22Rv1 (cell line): ENCODE measurements at regions not wholly inside any gene's neighbourhood (a gene's known extent, or its start where the extent isn't known, plus 50 kb on each side); places are given as distances from the start of the nearest gene placed in this dataset.

Experiments used
- H3K27ac ChIP-seq: fragments of 450-650 bp; 2 replicates; pipeline ENCODE4 v1.5.1; 2017
- ZFX ChIP-seq: fragments of 450-650 bp; IDR thresholded peaks from 2 replicates; pipeline ENCODE4 v1.6.1; 2017; ENCODE audit warnings: antibody characterized with exemption, borderline replicate concordance
- TF ChIP-seq, protein P1 (sequence below): fragments of 450-650 bp; IDR thresholded peaks from 2 replicates; pipeline ENCODE4 v1.5.1; 2017; ENCODE audit warnings: mild to moderate bottlenecking

DNA sequence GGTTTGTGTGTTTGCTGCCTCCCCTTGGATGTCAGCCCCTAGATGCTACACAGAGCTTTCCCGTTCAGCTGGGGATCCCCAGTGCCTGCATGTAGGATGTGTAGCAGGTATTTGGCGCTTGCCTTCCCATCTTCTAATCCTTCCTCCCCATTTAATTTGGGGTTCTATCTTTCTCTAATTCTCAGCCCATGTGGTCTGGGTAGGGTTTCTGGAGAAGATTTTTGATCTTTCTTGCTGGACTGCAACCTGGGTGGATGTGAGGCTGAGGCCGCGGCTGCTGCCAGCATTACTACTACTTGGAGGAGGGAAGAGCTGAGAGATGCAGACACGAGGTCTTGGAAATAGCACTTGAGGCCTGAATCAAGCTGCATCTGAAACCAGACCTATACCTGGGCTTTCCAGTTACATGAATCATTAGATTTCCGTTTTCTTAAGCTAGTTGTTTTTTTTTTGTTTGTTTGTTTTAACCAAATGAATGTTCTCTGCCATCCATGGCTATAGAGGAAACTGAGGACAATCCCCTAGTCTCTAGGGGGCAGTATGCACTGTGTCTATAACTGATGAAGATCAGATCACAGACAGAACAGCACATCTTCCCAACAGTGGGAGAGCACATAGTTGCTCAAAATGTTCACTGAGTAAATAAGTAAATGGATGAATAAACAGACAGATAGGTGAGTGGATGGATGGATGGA, 178.6 kb downstream of the FGF18 start:
- H3K27ac ChIP-seq = no peak overlapping the region
- TF ChIP-seq, protein P1, sequence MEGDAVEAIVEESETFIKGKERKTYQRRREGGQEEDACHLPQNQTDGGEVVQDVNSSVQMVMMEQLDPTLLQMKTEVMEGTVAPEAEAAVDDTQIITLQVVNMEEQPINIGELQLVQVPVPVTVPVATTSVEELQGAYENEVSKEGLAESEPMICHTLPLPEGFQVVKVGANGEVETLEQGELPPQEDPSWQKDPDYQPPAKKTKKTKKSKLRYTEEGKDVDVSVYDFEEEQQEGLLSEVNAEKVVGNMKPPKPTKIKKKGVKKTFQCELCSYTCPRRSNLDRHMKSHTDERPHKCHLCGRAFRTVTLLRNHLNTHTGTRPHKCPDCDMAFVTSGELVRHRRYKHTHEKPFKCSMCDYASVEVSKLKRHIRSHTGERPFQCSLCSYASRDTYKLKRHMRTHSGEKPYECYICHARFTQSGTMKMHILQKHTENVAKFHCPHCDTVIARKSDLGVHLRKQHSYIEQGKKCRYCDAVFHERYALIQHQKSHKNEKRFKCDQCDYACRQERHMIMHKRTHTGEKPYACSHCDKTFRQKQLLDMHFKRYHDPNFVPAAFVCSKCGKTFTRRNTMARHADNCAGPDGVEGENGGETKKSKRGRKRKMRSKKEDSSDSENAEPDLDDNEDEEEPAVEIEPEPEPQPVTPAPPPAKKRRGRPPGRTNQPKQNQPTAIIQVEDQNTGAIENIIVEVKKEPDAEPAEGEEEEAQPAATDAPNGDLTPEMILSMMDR = 0 out of 2 replicates have a peak, but pooled peaks have one; percentile 21
- no peak for TF ChIP-seq ZFX

DNA sequence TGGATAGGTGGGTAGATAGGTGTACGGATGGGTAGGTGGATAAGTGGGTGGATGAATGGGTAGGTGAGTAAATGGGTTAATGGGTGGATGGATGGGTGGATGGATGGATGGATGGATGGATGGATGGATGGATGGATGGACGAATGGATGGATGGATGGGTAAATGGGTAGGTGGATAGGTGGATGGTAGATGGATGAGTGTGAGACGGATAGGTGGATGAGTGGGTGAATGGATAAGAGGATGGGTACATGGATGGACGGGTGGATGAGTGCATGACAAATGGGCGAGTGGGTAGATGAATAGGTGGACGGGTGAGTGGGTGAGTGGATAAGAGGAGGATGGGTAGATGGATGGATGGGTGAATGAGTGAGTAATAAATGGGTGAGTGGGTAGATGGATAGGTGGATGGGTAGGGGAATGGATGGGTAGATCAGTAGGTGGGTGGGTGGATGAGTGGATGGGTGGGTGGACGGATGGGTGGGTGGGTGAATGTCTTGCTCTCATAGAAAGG, 179.2 kb downstream of the FGF18 start:
- no peak overlapping the region for H3K27ac ChIP-seq
- TF ChIP-seq ZFX = no peak
- TF ChIP-seq, protein P1 = no peak; the same call in 1 of the 2 replicates

DNA sequence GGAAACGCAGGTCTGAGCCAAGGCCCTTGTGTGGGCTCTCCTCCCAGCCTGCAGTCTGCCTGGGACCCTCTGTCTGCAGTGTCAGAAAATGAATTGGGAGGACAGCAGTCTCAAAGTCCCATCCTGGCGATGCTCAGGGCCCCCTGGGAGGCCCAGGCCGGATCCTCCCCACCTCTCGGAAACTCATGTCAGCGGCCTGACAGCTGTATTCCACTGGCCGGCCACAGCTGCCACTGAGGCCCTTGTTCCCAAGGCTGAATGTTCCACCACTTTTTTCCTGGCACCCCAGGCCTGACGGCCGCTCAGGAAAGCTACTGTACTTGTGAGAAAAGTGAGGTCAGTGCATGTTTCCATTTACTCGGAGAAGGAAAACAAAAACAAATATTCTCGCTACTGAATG, 180.0 kb downstream of the FGF18 start:
- H3K27ac ChIP-seq = no peak overlapping the region
- TF ChIP-seq ZFX = no peak
- TF ChIP-seq, protein P1 = no peak

DNA sequence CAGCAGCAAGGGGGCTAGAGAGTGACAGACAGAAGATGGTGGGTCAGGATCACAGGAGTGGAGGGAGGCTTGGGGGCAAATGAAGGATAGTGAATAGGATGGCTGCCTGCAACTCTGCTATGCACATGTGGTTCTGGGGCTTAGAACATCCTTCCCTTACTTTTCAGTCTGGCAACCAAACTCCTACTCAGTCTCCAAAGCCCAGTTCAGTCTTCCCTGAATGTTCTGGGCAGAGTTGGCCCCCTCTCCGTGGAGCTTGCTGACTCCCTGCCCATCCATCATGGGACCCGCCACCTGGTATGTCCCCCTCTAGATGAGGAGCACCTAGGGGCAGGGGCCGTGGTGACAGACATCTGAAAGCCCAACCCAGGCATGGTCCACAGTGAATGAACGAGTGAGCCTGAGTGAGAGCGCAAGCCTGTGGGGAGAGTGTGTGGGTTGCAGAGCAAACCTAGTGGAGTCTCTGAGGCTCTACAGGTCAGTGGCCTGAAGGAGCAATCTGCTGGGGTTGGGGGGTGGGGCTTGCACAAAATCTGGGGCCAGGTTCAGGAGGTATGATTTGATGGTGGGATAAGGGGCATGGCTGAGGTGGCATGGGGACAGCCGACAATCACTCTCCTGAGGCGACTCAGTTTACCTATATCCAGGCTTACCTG, 180.6 kb downstream of the FGF18 start:
- TF ChIP-seq ZFX = no peak
- TF ChIP-seq, protein P1 = no peak
- H3K27ac ChIP-seq = no peak overlapping the region

DNA sequence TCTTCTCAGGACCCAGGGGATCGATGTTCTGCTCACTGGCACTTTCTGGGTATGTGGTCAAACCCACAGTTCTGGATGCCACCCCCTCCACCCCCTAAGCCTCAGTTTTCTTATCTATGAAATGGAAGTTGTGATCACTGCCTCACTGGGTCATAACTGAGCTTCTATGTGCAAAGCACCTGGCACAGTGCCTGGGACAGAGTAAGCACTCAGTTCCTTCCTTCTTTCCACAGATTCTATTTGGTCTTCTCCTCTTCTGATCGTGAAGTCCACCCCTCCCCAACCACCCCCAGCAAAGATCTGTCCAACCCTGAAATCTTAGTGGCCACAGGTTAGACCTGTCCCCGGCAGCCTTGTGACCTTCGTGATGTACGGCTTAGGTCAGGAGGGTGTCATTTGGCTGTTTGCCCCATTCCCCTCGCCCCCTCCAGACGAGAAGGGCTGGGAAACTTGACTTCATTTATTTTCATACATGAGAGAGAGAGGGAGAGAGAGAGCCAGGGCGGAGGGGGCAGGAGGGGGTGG, 181.4 kb downstream of the FGF18 start:
- TF ChIP-seq, protein P1 = no peak
- no peak for TF ChIP-seq ZFX
- H3K27ac ChIP-seq = no peak overlapping the region

DNA sequence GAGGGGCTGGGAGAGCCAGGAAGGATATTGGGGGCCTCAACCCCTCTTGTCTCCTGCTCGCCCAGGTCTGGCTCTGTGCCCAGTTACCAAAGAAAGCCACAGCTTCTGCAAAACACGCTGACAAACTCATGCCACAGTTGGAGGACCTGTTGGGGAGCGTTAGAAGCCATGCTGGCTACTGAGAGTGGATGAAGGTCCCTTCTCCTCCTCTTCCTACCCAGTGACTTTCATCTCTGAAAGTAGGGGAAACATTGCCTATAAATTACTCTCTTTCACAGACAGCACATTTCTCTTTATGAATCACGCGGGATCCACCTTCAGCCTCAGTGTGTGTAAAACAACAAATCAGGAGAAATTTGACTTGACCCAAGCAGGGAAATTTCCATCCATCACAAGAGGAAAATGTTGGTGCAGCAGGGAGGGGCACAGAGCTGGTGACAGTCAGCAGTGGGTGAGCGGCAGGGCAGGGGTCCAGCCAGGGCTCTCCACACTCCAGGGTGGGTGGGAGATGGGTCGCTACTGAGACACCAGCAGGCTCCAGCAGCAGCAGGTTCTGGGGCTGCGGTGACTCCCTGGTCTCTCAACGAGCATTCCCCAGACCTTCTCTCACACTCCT, 181.9 kb downstream of the FGF18 start:
- TF ChIP-seq ZFX = no peak
- TF ChIP-seq, protein P1 = no peak
- no peak overlapping the region for H3K27ac ChIP-seq
